Astrocyte (in vitro differentiated cells and primary cell): ENCODE measurements at regions not wholly inside any gene's neighbourhood (a gene's known extent, or its start where the extent isn't known, plus 50 kb on each side); places are given as distances from the start of the nearest gene placed in this dataset.

ENCODE experiments used
- DNase-seq: peaks from one replicate; pipeline ENCODE4 v3.0.0-alpha.2; 2010; ENCODE audit warnings: low read depth
- FAIRE-seq: peaks from 2 replicates; lab custom pipeline; 2011; peaks lifted over from hg19 to GRCh38; lab: Jason Lieb, UNC
- H2AFZ ChIP-seq: 2 replicates; pipeline ENCODE4 v1.6.0; 2012; ENCODE audit warnings: low read depth, low read length, inconsistent platforms
- H3K27ac ChIP-seq: 2 replicates; pipeline ENCODE4 v1.5.1; 2011; ENCODE audit warnings: low read depth, low read length, inconsistent platforms
- H3K27me3 ChIP-seq: 2 replicates; pipeline ENCODE4 v1.6.0; 2011; ENCODE audit warnings: low read length, inconsistent platforms; ENCODE audit not compliant: insufficient read depth
- H3K36me3 ChIP-seq: 2 replicates; pipeline ENCODE4 v1.5.1; 2011; ENCODE audit warnings: low read length, inconsistent platforms; ENCODE audit not compliant: insufficient read depth
- H3K4me1 ChIP-seq: 2 replicates; pipeline ENCODE4 v1.5.1; 2011; ENCODE audit warnings: low read length, inconsistent platforms; ENCODE audit not compliant: insufficient read depth
- H3K4me2 ChIP-seq: 2 replicates; pipeline ENCODE4 v1.6.0; 2012; ENCODE audit warnings: low read length, inconsistent platforms
- H3K4me3 ChIP-seq: 2 replicates; pipeline ENCODE4 v1.5.1; 2011; ENCODE audit warnings: low read depth, mild to moderate bottlenecking, low read length, inconsistent platforms; ENCODE audit not compliant: insufficient read depth
- H3K79me2 ChIP-seq: 2 replicates; pipeline ENCODE4 v1.6.0; 2012; ENCODE audit warnings: mild to moderate bottlenecking, low read length, inconsistent platforms; ENCODE audit not compliant: insufficient read depth
- H3K9ac ChIP-seq: 2 replicates; pipeline ENCODE4 v1.6.0; 2012; ENCODE audit warnings: mild to moderate bottlenecking, low read length, inconsistent platforms
- H3K9me3 ChIP-seq: 2 replicates; pipeline ENCODE4 v1.5.1; 2012; ENCODE audit warnings: low read depth, mild to moderate bottlenecking, low read length, inconsistent platforms; ENCODE audit not compliant: insufficient read depth
- H4K20me1 ChIP-seq: 2 replicates; pipeline ENCODE4 v1.6.0; 2012; ENCODE audit warnings: low read length, inconsistent platforms; ENCODE audit not compliant: insufficient read depth
- H3K27ac Mint-ChIP-seq: one replicate; pipeline ENCODE4 v1.8.0; 2021; ENCODE audit warnings: mild to moderate bottlenecking, mixed read lengths; ENCODE audit not compliant: unreplicated experiment
- H3K27me3 Mint-ChIP-seq: one replicate; pipeline ENCODE4 v1.8.0; 2021; ENCODE audit warnings: low read depth, mixed read lengths; ENCODE audit not compliant: unreplicated experiment
- H3K36me3 Mint-ChIP-seq: one replicate; pipeline ENCODE4 v1.8.0; 2021; ENCODE audit warnings: low read depth, mixed read lengths; ENCODE audit not compliant: unreplicated experiment
- H3K4me1 Mint-ChIP-seq: one replicate; pipeline ENCODE4 v1.8.0; 2021; ENCODE audit warnings: low read depth, mixed read lengths; ENCODE audit not compliant: unreplicated experiment
- H3K4me3 Mint-ChIP-seq: one replicate; pipeline ENCODE4 v1.8.0; 2021; ENCODE audit warnings: mild to moderate bottlenecking, moderate library complexity, mixed read lengths; ENCODE audit not compliant: unreplicated experiment
- H3K9me3 Mint-ChIP-seq: one replicate; pipeline ENCODE4 v1.8.0; 2021; ENCODE audit warnings: mild to moderate bottlenecking, mixed read lengths; ENCODE audit not compliant: unreplicated experiment
- EZH2 ChIP-seq: IDR thresholded peaks from 2 replicates; pipeline ENCODE4 v1.6.1; 2012; ENCODE audit warnings: mild to moderate bottlenecking, low read length, inconsistent platforms; ENCODE audit not compliant: insufficient read depth
- TF ChIP-seq, protein P1 (sequence below): IDR thresholded peaks from 2 replicates; pipeline ENCODE4 v1.5.1; 2011; ENCODE audit warnings: low read depth, mild to moderate bottlenecking, inconsistent platforms, low read length, moderate library complexity; ENCODE audit not compliant: insufficient read depth

DNA sequence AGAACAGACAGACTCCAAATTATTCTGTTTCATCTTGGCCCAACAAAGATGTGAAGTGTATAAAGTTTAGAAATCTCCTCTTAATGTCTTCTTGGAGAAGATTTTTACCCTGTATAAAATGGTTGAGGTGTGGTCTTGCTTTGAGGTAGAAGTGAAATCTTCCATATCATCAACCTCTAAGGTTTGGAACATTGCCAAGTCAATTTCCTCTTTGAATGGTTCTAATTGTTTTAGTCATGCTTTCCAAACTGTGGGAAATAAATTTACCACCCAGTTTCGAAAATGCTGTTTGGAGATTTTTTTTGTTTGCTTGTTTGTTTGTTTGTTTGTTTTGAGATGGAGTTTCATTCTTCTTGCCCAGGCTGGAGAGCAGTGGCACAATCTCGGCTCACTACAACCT is 174.1 kb upstream of the ADAMTS3 start:
- Histone ChIP-seq H3K27ac (no peak overlapping the region), H3K9me3 (no peaks in the 10 kb centered on the region), H3K36me3 (no peaks in the 10 kb centered on the region), H3K4me1 (no peaks in the 10 kb centered on the region), H3K27me3 (no peaks in the 10 kb centered on the region), H3K4me3 (no peak overlapping the region), H3K4me2 (no peak overlapping the region), H2AFZ (no peak overlapping the region), H4K20me1 (no peaks in the 10 kb centered on the region), H3K9ac (no peak overlapping the region), H3K79me2 (no peaks in the 10 kb centered on the region)
- Mint-ChIP-seq H3K4me3 (no peak overlapping the region), H3K36me3 (no peaks in the 10 kb centered on the region), H3K27me3 (no peaks in the 10 kb centered on the region), H3K4me1 (no peaks in the 10 kb centered on the region), H3K9me3 (peaks cover 4% of the 10 kb centered on the region), H3K27ac (no peak overlapping the region)
- TF ChIP-seq, protein P1, sequence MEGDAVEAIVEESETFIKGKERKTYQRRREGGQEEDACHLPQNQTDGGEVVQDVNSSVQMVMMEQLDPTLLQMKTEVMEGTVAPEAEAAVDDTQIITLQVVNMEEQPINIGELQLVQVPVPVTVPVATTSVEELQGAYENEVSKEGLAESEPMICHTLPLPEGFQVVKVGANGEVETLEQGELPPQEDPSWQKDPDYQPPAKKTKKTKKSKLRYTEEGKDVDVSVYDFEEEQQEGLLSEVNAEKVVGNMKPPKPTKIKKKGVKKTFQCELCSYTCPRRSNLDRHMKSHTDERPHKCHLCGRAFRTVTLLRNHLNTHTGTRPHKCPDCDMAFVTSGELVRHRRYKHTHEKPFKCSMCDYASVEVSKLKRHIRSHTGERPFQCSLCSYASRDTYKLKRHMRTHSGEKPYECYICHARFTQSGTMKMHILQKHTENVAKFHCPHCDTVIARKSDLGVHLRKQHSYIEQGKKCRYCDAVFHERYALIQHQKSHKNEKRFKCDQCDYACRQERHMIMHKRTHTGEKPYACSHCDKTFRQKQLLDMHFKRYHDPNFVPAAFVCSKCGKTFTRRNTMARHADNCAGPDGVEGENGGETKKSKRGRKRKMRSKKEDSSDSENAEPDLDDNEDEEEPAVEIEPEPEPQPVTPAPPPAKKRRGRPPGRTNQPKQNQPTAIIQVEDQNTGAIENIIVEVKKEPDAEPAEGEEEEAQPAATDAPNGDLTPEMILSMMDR, result no peak
- no peak for TF ChIP-seq EZH2
- DNase-seq (no peak), FAIRE-seq (no peak)

DNA sequence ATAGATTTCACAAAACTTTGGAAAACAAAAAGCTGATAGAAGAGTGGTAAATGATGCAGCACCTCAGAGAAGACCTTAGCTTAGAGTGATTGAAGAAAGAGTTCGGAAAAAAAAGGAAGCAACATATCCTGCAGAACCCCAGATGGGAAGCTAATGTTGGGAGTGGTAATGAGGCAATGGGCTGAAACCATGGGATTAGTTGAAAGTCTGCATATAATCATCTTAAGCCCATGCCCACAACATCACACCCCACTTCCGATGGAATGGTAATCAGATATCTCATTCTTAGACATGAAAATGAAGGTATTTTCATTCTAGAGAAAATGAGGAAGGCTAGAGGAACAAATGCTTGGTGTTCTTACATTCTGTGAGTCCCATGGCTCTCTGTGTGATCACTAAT is 146.3 kb upstream of the ADAMTS3 start:
- Mint-ChIP-seq H3K9me3 (no peaks in the 10 kb centered on the region), H3K36me3 (no peaks in the 10 kb centered on the region), H3K27ac (no peak overlapping the region), H3K4me3 (no peak overlapping the region), H3K4me1 (no peaks in the 10 kb centered on the region), H3K27me3 (no peaks in the 10 kb centered on the region)
- Histone ChIP-seq H3K27ac (no peak overlapping the region), H3K4me3 (no peak overlapping the region), H3K4me2 (no peak overlapping the region), H3K79me2 (no peaks in the 10 kb centered on the region), H3K9ac (no peak overlapping the region), H4K20me1 (no peaks in the 10 kb centered on the region), H3K27me3 (no peaks in the 10 kb centered on the region), H3K4me1 (no peaks in the 10 kb centered on the region), H3K9me3 (no peaks in the 10 kb centered on the region), H2AFZ (no peak overlapping the region), H3K36me3 (no peaks in the 10 kb centered on the region)
- no peak for TF ChIP-seq EZH2
- TF ChIP-seq, protein P1, result no peak
- FAIRE-seq, result no peak
- DNase-seq, result no peak

DNA sequence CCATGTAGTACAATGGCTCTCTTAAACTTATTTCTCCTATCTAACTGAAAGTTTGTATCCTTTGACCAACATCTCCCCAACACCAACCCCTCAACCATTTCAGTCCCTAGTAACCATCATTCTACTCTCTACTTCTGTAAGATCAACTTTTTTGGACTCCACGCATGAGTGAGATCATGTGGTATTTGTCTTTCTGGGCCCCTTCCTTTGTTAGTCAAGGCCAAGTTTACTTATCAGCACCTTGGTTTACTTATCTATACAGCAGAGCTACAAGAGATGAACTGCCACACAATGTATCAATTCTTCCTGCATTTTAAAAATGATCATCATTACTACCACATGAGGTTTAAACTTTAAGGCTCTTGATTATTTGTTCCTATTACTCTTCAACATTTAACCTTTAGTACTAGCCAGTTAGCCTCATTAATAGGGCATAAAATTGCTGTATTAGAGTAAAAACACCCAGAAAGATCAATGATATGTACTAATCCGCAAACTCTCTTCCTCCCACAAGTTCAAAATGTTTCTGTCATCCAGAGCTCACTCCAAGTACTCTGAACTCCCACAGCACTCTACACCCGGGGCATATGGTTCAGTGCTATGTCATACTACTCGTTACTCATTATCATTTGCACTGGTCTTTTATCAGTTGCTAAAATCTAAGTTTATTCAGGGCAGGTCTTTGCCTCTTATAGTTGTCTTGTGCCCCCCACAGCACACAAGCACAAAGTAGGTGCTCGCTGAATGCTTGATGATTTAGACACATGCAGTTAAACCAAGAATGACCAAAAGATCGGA is 145.7 kb upstream of the ADAMTS3 start:
- H3K9me3 Mint-ChIP-seq, result no peaks in the 10 kb centered on the region
- Histone ChIP-seq H3K4me3 (no peak overlapping the region), H3K36me3 (no peaks in the 10 kb centered on the region), H3K4me2 (no peak overlapping the region), H3K27ac (no peak overlapping the region), H4K20me1 (no peaks in the 10 kb centered on the region), H3K9me3 (no peaks in the 10 kb centered on the region), H3K4me1 (no peaks in the 10 kb centered on the region), H2AFZ (no peak overlapping the region), H3K9ac (no peak overlapping the region), H3K79me2 (no peaks in the 10 kb centered on the region), H3K27me3 (no peaks in the 10 kb centered on the region)
- no peaks in the 10 kb centered on the region for H3K36me3 Mint-ChIP-seq
- H3K4me1 Mint-ChIP-seq, result no peaks in the 10 kb centered on the region
- no peak for FAIRE-seq
- no peak for DNase-seq
- TF ChIP-seq EZH2, result no peak
- TF ChIP-seq, protein P1, result no peak
- H3K27me3 Mint-ChIP-seq, result no peaks in the 10 kb centered on the region
- no peak overlapping the region for H3K27ac Mint-ChIP-seq
- no peak overlapping the region for H3K4me3 Mint-ChIP-seq
